Right lung (tissue), 2 donors: ENCODE measurements at regions not wholly inside any gene's neighbourhood (a gene's known extent, or its start where the extent isn't known, plus 50 kb on each side); places are given as distances from the start of the nearest gene placed in this dataset.
"Not testable (repeated sequence)": the region's sequence is repeated elsewhere in the genome, so short reads cannot be mapped to it uniquely, and the experiment has no call there.

Source experiments
- DNase-seq, 2 donors: peaks; one replicate each; pipeline ENCODE4 v3.0.0-alpha.2; 2013

DNA sequence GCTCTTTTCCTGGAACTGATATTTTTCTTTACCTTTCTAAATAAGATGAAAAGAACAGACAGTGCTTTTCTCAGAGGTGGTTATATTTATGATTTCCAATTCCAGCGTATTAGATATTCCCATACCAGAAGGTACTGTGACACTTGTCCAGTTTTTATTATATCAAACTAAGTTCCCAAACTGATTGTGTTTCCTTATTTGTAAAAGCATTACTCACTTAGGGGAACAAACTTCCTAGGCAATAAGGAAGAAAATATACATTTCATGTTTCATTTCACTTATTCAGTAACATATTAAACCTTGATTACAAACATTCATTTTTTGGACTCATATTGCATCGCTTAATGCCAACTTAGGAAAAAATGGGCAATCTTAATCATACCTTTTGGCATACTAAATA lies 1480.0 kb upstream of the NUDT12 start:
- no peak for DNase-seq

DNA sequence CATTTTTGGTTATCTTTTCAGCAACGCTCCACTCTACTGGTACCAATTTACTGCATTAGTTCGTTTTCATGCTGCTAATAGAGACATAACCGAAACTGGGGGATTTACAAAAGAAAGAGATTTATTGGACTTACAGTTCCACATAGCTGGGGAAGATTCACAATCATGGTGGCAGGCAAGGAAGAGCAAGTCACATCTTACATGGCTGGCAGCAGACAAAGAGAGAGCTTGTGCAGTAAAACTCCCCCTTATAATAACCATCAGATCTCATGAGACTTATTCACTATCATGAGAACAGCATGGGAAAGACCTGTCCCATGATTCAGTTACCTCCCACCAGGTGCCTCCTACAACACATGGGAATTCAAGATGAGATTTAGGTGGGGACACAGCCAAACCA lies 1474.2 kb upstream of the NUDT12 start:
- not testable (repeated sequence) for DNase-seq

DNA sequence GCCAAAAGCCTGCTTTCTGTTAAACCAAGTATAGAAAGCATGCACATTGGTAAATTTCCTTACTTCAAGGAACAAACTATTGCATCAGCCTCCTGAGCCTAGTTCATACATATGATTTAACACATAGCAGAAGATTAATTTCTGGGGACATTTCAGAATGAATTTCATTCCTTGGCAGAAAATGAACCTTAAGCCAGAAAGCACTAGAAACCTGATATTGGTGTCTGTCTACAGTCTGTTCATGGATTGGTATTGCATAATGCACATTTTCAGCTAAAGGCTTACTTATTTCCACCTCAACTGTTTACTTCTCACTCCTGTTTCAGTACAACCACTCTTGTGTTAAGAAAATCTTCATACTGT lies 1471.8 kb upstream of the NUDT12 start:
- DNase-seq: no peak

DNA sequence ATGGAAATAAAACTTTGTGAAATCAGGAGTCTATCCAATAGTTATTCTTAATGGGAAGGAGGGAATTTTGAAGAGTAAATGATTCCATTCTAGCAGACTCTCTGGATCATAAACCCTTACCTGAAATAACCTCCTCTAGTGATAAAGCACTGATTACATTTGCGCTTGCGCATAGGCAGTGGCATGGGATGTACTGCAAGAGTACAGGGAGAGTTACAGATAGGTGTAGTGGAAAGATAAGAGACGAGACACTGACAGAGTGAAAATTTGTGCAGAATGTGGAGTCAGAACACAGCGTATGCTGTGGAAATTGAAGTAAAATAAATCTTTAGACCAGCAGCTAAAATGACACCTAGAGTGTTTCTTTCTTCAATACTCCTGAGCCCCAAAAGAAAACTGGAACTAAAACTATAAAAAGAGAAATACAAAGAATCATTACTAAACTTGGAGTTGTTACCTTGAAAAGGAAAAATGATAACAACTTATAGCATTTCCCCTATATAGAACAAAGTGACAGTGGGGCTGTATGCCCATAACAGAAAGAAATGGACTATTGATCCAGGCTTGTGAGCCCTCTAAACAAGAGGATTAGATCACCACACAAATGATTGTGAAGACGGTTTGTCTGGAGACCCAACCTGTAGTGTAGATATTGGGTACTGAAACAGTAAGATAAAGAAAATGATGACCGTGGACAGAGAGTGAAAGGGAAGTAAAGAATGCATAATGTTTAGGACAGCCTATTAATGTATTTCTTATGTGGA lies 1471.2 kb upstream of the NUDT12 start:
- no peak for DNase-seq

DNA sequence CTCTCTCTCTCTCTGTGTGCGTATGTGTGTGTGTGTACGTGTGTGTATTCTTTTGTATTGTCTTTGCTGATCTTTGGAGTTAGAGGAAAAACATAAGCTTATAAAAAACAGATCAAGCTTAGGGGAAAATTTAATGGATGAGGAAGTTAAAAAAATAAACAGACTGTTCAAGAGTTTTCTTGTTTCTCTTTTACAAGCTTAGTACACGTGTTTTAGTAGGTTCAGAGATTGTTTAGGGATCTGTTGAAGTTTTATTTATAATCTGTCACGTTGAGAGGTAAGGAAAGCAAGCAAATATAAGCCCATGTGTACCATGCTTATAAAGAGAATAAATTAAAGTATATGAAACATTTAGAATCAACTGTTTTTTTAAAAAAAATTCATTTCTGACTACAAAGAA lies 1470.3 kb upstream of the NUDT12 start:
- DNase-seq: no peak

DNA sequence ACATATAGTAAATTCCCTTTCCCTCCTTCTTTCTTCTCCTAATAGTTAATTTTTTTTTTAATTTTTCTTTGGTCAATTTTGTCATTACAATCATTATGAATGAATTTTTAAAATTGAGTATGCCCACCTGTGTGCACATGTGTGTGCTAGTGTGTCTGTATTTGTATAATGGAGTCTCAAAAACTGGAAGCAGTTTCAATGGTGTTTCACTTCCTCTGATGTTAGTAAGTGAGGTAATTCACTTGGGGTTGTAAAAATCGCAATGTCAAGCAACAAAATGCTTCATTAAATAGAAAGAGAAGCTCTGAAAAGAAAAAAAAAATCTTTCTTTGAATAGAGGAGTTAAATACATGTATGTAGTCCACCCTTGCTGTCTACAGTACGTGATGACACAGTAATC lies 1467.6 kb upstream of the NUDT12 start:
- DNase-seq: no peak

DNA sequence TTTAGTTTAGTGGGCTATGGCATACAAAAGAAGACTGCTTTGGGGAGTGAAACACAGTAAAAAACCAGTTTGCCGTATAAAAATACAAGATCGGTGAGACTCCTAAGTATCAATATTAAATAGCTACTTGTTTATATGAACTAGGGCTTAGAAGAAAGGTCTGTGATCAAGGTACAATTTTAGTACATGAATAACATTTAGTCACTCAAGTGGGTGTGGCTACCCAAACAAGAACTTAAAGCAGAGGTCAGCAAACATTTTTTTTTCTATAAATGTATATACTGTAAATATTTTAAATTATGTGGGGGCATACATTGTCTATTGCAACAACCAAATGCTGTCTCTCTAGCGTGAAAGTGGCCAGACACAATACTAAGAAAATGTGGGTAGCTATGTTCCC lies 1452.5 kb upstream of the NUDT12 start:
- DNase-seq: no peak

DNA sequence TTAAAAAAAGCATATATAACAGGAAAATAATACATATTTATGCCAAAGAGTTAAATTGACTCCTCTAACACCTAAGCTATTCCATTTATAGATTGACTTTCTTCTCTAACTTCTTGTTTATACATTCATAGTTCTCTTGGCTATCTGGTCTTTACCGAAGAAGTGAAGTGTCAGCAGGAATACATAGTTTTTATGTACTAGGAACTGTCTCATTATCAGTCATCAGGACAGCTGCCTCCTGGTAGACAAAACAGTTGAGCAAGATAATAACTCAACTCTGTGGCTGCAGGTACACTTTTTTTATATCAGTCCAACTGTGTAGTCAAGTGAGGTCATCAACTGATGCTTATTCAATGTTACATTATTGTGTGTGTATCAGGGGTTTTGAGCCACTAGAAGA lies 1436.0 kb upstream of the NUDT12 start:
- DNase-seq: no peak

DNA sequence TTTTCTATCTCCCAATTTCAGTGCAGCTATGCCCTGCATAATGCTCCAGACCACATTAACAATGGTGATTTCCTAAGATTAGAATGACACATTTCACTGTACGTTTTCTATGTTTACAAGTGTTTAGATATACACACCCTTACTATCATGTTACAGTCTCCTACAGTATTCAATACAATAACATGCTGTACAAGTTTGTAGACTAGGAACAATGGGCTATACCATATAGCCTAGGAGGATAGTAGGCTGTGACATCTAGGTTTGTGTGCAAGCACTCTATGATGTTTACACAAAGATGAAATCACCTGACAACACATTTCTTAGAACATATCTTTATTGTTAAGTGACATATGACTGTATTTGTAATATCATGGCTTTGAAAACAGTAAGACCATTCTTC lies 1435.6 kb upstream of the NUDT12 start:
- DNase-seq: no peak

GRCh38 chr5:104987074-104987473 lies 1424.5 kb upstream of the NUDT12 start:
- no peak for DNase-seq

- DNase-seq: no peak
Observed at GRCh38 chr5:104977529-104977928, 1414.9 kb upstream of the NUDT12 start.

GRCh38 chr5:104967806-104968410 lies 1405.3 kb upstream of the NUDT12 start:
- DNase-seq: no peak

- DNase-seq: no peak
Observed at GRCh38 chr5:104965006-104965405, 1402.4 kb upstream of the NUDT12 start.

DNA sequence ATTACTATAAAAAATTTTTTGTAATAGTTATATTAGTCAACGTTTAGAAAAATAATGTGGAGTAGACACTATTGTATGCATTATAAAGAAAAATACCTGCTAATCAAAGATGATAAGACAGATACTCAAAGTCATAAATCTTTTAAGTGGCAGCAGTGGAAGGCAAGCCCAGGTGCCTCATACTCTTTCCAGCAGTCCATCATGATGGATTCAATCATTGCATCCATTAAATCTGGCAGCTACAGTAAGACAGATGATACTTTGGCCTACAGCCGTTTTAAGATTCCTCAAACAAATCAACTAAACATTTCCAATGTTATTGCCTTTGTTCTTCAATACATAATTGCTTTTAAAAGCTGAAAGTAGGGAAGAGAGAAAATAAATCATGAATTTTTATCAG lies 1392.9 kb upstream of the NUDT12 start:
- no peak for DNase-seq

GRCh38 chr5:104952876-104953275 lies 1390.3 kb upstream of the NUDT12 start:
- DNase-seq: no peak

DNA sequence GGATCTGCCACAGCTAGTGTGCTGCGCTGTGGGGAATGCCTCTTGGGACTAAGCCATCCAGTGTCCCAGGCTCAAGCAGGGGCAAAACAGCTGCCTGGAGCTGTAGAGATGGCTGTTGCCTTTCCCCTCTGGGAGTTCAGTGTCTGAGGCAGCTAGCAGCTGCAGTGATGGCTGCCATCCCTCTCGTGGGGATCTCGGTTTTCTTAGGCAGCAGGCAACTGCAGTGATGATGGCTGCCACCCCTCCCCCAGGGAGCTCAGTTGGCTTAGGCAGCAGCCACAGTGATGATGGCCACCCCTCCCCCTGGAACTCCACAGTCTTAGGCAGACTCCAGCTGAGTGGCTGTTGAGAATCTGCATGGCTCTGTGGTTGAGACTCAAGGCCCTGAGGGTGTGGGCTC lies 1389.2 kb upstream of the NUDT12 start:
- no peak for DNase-seq

DNA sequence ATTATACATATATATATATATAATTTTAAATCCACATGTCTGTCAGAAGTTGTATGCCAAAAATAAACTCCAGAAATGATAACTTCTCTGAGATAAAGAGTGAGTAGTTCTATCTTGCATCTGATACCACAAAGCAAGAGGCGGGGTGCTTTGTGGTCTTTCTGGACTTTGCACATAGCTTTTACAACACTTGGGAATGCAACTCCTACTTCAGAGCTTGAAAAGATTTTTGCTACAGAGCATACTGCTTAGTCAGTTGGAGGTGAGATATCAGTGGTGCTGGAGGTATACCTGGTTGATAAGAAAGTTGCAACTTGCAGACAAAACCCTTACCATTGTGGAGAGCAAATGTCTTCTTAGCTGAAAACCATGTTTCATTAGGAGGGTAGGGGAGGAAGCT lies 1384.5 kb upstream of the NUDT12 start:
- no peak for DNase-seq

GRCh38 chr5:104942735-104943134 lies 1380.1 kb upstream of the NUDT12 start:
- DNase-seq: no peak

DNA sequence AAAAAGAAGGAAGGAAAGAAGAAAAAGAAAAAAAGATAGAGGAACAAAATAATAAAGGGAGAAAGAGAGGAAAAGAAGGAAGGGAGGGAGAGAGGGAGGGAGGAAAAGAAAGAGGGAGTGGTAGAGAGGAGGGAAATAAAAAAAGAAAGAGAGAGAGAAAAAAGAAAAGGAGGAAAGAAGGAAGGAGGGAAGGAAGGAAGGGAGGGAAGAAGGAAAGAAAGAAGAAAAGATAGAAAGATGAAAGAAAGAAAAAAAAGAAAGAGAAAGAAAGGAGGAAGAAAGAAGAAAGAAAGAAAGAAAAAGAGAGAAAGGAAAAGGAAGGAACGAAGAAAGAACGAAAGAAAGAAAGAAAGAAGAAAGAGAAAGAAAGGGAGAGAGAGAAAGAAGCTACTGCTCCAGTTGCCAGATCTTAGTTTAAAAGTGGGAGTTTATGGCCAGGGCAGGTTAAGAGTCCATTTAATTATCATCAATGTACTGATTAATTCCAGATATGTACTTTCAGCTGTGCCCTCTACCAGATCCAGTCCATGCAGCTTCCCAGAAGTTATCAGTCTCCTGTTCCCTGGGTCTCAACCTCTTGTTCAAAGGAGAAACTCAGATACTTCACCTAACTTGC lies 1378.5 kb upstream of the NUDT12 start:
- no peak for DNase-seq

DNA sequence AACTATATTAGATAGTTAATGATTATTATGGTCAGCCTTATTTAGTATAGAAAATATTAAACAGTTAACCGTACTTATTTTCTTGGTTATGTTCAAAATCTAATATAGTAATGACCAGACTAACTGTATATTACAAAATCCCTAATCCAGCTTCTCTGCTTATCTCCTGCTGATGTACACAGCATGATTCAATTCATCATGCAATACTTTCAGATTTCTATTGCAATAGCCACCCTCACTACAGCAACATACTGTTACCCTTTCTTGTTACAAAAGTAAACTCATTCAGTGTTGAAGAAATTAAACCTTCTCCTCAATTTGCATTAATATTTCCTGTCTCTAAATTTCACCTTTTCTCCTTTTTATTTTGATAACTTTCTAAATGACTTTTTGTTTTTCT lies 1375.0 kb upstream of the NUDT12 start:
- DNase-seq: no peak

DNA sequence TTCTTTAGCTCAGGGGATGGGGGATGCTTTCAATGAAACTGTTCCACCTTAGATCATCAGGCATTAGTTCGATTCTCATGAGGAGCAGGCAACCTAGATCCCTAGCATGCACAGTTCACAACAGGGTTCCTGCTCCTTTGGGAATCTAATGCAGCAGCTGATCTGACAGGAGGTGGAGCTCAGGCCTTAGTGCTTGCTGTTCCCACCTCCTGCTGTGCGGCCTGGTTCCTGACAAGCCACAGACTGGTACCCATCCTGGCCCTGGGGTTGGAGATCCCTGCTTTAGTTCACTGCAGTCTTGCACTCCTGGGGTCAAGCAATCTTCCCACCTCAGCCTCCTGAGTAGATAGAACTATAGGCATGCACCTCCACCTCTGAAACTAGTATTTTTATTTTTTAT lies 1369.8 kb upstream of the NUDT12 start:
- no peak for DNase-seq

DNA sequence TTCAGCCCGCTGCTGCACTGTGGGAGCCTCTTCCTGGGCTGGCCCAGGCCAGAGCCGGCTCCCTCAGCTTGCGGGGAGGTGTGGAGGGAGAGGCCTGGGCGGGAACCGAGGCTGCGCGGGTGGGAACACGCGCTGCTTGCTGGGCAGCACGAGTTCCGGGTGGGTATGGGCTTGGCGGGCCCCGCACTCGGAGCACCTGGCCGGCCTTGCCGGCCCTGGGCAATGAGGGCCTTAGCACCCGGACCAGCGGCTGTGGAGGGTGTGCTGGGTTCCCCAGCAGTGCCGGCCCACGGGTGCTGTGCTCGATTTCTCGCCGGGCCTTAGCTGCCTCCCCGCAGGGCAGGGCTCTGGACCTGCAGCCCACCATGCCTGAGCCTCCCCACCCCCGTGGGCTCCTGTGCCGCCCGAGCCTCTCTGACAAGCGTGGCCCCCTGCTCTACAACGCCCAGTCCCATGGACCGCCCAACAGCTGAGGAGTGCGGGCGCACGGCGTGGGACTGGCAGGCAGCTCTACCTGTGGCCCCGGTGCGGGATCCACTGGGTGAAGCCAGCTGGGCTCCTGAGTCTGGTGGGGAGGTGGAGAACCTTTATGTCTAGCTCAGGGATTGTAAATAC lies 1366.4 kb upstream of the NUDT12 start:
- DNase-seq: no peak

- DNase-seq: no peak
Observed at GRCh38 chr5:104915226-104915625, 1352.6 kb upstream of the NUDT12 start.
